HL-60 (cell line): ENCODE measurements at regions not wholly inside any gene's neighbourhood (a gene's known extent, or its start where the extent isn't known, plus 50 kb on each side); places are given as distances from the start of the nearest gene placed in this dataset.

Experiments
- DNase-seq, 2 experiments: peaks; one replicate each; pipeline ENCODE4 v3.0.0-alpha.2; 2010 to 2020; ENCODE audit warnings: low read depth in 1 of 2, low spot score in 1 of 2
- H3K27ac ChIP-seq: fragments of 250-450 bp; sonication (Bioruptor Pico); replicated peaks from 2 replicates; pipeline ENCODE4 v1.5.1; 2020; ENCODE audit warnings: mild to moderate bottlenecking, moderate library complexity
- H3K27me3 ChIP-seq: fragments of 250-450 bp; sonication (Bioruptor Pico); 2 replicates; pipeline ENCODE4 v1.5.1; 2021; ENCODE audit warnings: mild to moderate bottlenecking, moderate library complexity; ENCODE audit not compliant: insufficient read depth, poor library complexity, severe bottlenecking
- H3K4me3 ChIP-seq: replicated peaks from 2 replicates; pipeline ENCODE4 v1.5.1; 2011; ENCODE audit warnings: mild to moderate bottlenecking, control low read depth, low read length; ENCODE audit not compliant: insufficient read depth
- CTCF ChIP-seq: IDR thresholded peaks from one replicate; pipeline ENCODE4 v1.5.1; 2011; ENCODE audit warnings: low read length, control low read depth, inconsistent platforms; ENCODE audit not compliant: insufficient read depth
- GABPA ChIP-seq: IDR thresholded peaks from 2 replicates; pipeline ENCODE4 v1.6.1; 2012; ENCODE audit warnings: low read depth
- POLR2AphosphoS5 ChIP-seq: IDR thresholded peaks from 2 replicates; pipeline ENCODE4 v1.6.1; 2012; ENCODE audit warnings: low read depth
- REST ChIP-seq: IDR thresholded peaks from 2 replicates; pipeline ENCODE4 v1.6.1; 2012; ENCODE audit warnings: low read depth; ENCODE audit not compliant: insufficient replicate concordance
- SPI1 ChIP-seq: IDR thresholded peaks from 2 replicates; pipeline ENCODE4 v1.6.1; 2012; ENCODE audit warnings: low read depth, mild to moderate bottlenecking, borderline replicate concordance

GRCh38 chr22:26732284-26732683 is 74.9 kb downstream of the MIAT start:
- no peak overlapping the region for H3K4me3 ChIP-seq
- DNase-seq: no peak
- no peaks in the 10 kb centered on the region for H3K27me3 ChIP-seq
- TF ChIP-seq CTCF: no peak
- no peak for TF ChIP-seq REST
- H3K27ac ChIP-seq: no peak overlapping the region

GRCh38 chr22:26734339-26735018 is 77.1 kb downstream of the MIAT start:
- TF ChIP-seq REST: no peak
- no peak for TF ChIP-seq CTCF
- no peak for TF ChIP-seq POLR2AphosphoS5
- TF ChIP-seq SPI1: no peak
- TF ChIP-seq GABPA: no peak
- no peak for DNase-seq
- Histone ChIP-seq H3K27me3 (no peaks in the 10 kb centered on the region), H3K27ac (no peak overlapping the region), H3K4me3 (no peak overlapping the region)

GRCh38 chr22:26735019-26735409 is 77.6 kb downstream of the MIAT start:
- no peak for DNase-seq
- no peak overlapping the region for H3K4me3 ChIP-seq
- no peaks in the 10 kb centered on the region for H3K27me3 ChIP-seq
- no peak overlapping the region for H3K27ac ChIP-seq
- no peak for TF ChIP-seq GABPA
- TF ChIP-seq SPI1: no peak
- no peak for TF ChIP-seq CTCF
- TF ChIP-seq REST: no peak
- TF ChIP-seq POLR2AphosphoS5: no peak
